C4-2B (cell line): ENCODE measurements at regions not wholly inside any gene's neighbourhood (a gene's known extent, or its start where the extent isn't known, plus 50 kb on each side); places are given as distances from the start of the nearest gene placed in this dataset.

Experiments
- CTCF ChIP-seq: fragments of 450-650 bp; conservative IDR thresholded peaks from 2 replicates; pipeline ENCODE4 v1.5.1; 2017; ENCODE audit warnings: mild to moderate bottlenecking
- ZFX ChIP-seq: fragments of 450-650 bp; IDR thresholded peaks from 2 replicates; pipeline ENCODE4 v1.6.1; 2017

- TF ChIP-seq CTCF (no peak), ZFX (no peak)
Measured at GRCh38 chr14:95424529-95424928, 91.9 kb downstream of the SYNE3 start.
